DND-41 (cell line): ENCODE measurements at regions not wholly inside any gene's neighbourhood (a gene's known extent, or its start where the extent isn't known, plus 50 kb on each side); places are given as distances from the start of the nearest gene placed in this dataset.

Experiments
- ATAC-seq: fragments of 200-7000 bp; cut with Tn5 transposase; 3 replicates; pipeline ENCODE4 v1.9.1; 2021; ENCODE audit warnings: low read depth; ENCODE audit not compliant: insufficient read depth
- DNase-seq: peaks from one replicate; pipeline ENCODE4 v3.0.0-alpha.2; 2020
- H2AFZ ChIP-seq: 2 replicates; pipeline ENCODE4 v1.6.0; 2012; ENCODE audit warnings: low read depth, low read length
- H3K27ac ChIP-seq: 2 replicates; pipeline ENCODE4 v1.5.1; 2012; ENCODE audit warnings: low read length, inconsistent platforms
- H3K27me3 ChIP-seq: fragments of 200-600 bp; sonication (generic); 2 replicates; pipeline ENCODE4 v1.6.0; 2012; ENCODE audit warnings: low read length, mild to moderate bottlenecking, inconsistent platforms; ENCODE audit not compliant: insufficient read depth, poor library complexity
- H3K36me3 ChIP-seq: 2 replicates; pipeline ENCODE4 v1.5.1; 2012; ENCODE audit warnings: low read length, inconsistent platforms; ENCODE audit not compliant: insufficient read depth
- H3K4me1 ChIP-seq: 2 replicates; pipeline ENCODE4 v1.5.1; 2012; ENCODE audit warnings: mild to moderate bottlenecking, low read length; ENCODE audit not compliant: insufficient read depth
- H3K4me2 ChIP-seq: 2 replicates; pipeline ENCODE4 v1.6.0; 2012; ENCODE audit warnings: mild to moderate bottlenecking, moderate library complexity, low read length, inconsistent platforms; ENCODE audit not compliant: insufficient read depth
- H3K4me3 ChIP-seq, 2 experiments: fragments of 200-600 bp in 1 of 2; shearing (Covaris generic) in 1 of 2; 2 replicates each; pipeline ENCODE4 v1.5.1; 2012 to 2016; ENCODE audit warnings: inconsistent platforms in 2 of 2, low read length in 2 of 2, mild to moderate bottlenecking in 2 of 2, low read depth in 1 of 2, moderate library complexity in 1 of 2
- H3K79me2 ChIP-seq: 2 replicates; pipeline ENCODE4 v1.6.0; 2012; ENCODE audit warnings: low read length, inconsistent platforms; ENCODE audit not compliant: insufficient read depth
- H3K9ac ChIP-seq: 2 replicates; pipeline ENCODE4 v1.6.0; 2012; ENCODE audit warnings: low read depth, mild to moderate bottlenecking, inconsistent platforms, low read length, moderate library complexity
- H3K9me3 ChIP-seq: 2 replicates; pipeline ENCODE4 v1.5.1; 2012; ENCODE audit warnings: low read length, moderate library complexity, mild to moderate bottlenecking, inconsistent platforms; ENCODE audit not compliant: insufficient read depth, severe bottlenecking
- H4K20me1 ChIP-seq: 2 replicates; pipeline ENCODE4 v1.6.0; 2012; ENCODE audit warnings: low read length; ENCODE audit not compliant: insufficient read depth
- EZH2 ChIP-seq: IDR thresholded peaks from 3 replicates; pipeline ENCODE4 v1.6.1; 2012; ENCODE audit warnings: borderline replicate concordance, low read depth, mild to moderate bottlenecking, moderate library complexity, low read length, inconsistent platforms; ENCODE audit not compliant: severe bottlenecking
- TF ChIP-seq, protein P1 (sequence below): IDR thresholded peaks from 2 replicates; pipeline ENCODE4 v1.5.1; 2012; ENCODE audit warnings: borderline replicate concordance, low read length, moderate library complexity, mild to moderate bottlenecking; ENCODE audit not compliant: poor library complexity, severe bottlenecking; ENCODE audit errors: extremely low read depth

- Histone ChIP-seq H3K27me3 (no peaks in the 10 kb centered on the region), H3K36me3 (no peaks in the 10 kb centered on the region), H3K4me2 (no peak overlapping the region), H3K79me2 (no peaks in the 10 kb centered on the region), H3K27ac (no peak overlapping the region), H3K4me3 (no peak overlapping the region), H3K4me1 (no peaks in the 10 kb centered on the region), H4K20me1 (no peaks in the 10 kb centered on the region), H3K9me3 (no peaks in the 10 kb centered on the region), H3K9ac (no peak overlapping the region), H2AFZ (no peak overlapping the region)
- DNase-seq (no peak), ATAC-seq (no peak)
- TF ChIP-seq EZH2: no peak
- TF ChIP-seq, protein P1, sequence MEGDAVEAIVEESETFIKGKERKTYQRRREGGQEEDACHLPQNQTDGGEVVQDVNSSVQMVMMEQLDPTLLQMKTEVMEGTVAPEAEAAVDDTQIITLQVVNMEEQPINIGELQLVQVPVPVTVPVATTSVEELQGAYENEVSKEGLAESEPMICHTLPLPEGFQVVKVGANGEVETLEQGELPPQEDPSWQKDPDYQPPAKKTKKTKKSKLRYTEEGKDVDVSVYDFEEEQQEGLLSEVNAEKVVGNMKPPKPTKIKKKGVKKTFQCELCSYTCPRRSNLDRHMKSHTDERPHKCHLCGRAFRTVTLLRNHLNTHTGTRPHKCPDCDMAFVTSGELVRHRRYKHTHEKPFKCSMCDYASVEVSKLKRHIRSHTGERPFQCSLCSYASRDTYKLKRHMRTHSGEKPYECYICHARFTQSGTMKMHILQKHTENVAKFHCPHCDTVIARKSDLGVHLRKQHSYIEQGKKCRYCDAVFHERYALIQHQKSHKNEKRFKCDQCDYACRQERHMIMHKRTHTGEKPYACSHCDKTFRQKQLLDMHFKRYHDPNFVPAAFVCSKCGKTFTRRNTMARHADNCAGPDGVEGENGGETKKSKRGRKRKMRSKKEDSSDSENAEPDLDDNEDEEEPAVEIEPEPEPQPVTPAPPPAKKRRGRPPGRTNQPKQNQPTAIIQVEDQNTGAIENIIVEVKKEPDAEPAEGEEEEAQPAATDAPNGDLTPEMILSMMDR: no peak
These were observed 608.1 kb downstream of the TOX3 start for GRCh38 chr16:51938861-51939260.

DNA sequence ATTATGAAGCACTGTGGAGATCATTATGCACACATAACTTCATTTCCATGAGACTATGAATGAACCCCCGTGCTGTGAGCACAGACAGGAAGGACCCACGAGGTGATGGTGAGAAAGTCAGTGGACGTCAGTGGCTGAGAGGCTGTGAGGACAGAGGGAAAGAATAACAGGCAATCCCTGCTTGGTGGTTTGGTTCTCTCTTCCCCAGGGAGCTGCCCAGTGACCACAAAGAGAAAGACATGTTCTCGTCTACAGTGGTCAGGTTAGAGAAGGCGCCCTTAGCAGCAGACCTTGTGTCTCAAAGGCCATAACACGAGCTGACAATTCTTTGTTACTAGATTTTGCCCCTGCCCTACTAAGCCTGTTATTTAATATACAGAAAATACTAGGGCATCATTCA, 609.2 kb downstream of the TOX3 start:
- Histone ChIP-seq H3K4me2 (no peak overlapping the region), H3K27ac (no peak overlapping the region), H3K4me3 (no peak overlapping the region), H3K27me3 (no peaks in the 10 kb centered on the region), H3K79me2 (no peaks in the 10 kb centered on the region), H2AFZ (no peak overlapping the region), H3K36me3 (no peaks in the 10 kb centered on the region), H3K9me3 (no peaks in the 10 kb centered on the region), H4K20me1 (no peaks in the 10 kb centered on the region), H3K4me1 (no peaks in the 10 kb centered on the region), H3K9ac (no peak overlapping the region)
- ATAC-seq: no peak
- DNase-seq: no peak
- no peak for TF ChIP-seq EZH2
- TF ChIP-seq, protein P1: no peak

GRCh38 chr16:51936846-51937245, 610.1 kb downstream of the TOX3 start:
- Histone ChIP-seq H3K27me3 (no peaks in the 10 kb centered on the region), H4K20me1 (no peaks in the 10 kb centered on the region), H3K27ac (no peak overlapping the region), H3K4me1 (no peaks in the 10 kb centered on the region), H2AFZ (no peak overlapping the region), H3K79me2 (no peaks in the 10 kb centered on the region), H3K36me3 (no peaks in the 10 kb centered on the region), H3K9ac (no peak overlapping the region), H3K4me2 (no peak overlapping the region), H3K9me3 (no peaks in the 10 kb centered on the region), H3K4me3 (no peak overlapping the region)
- DNase-seq (no peak), ATAC-seq (no peak)
- TF ChIP-seq, protein P1: no peak
- no peak for TF ChIP-seq EZH2

- Histone ChIP-seq H3K4me1 (no peaks in the 10 kb centered on the region), H3K9ac (no peak overlapping the region), H3K27ac (no peak overlapping the region), H3K27me3 (no peaks in the 10 kb centered on the region), H3K4me3 (no peak overlapping the region), H3K4me2 (no peak overlapping the region), H3K9me3 (no peaks in the 10 kb centered on the region), H4K20me1 (no peaks in the 10 kb centered on the region), H3K79me2 (no peaks in the 10 kb centered on the region), H2AFZ (no peak overlapping the region), H3K36me3 (no peaks in the 10 kb centered on the region)
- TF ChIP-seq EZH2: no peak
- TF ChIP-seq, protein P1: no peak
- no peak for ATAC-seq
- DNase-seq: no peak
These were observed 614.6 kb downstream of the TOX3 start for GRCh38 chr16:51932317-51932716.
